H1 (cell line): ENCODE measurements at regions not wholly inside any gene's neighbourhood (a gene's known extent, or its start where the extent isn't known, plus 50 kb on each side); places are given as distances from the start of the nearest gene placed in this dataset.

Source experiments
- CTCF ChIA-PET: fragments of 300-600 bp; sonication (Branson Sonifier 250); formaldehyde crosslinking; loops from one replicate; lab custom pipeline; 2021; ENCODE audit not compliant: partially characterized antibody; lab: Charles Lee
- POLR2A ChIA-PET: fragments of 300-600 bp; sonication (Branson Sonifier 250); formaldehyde crosslinking; loops from one replicate; lab custom pipeline; 2021; ENCODE audit warnings: inconsistent platforms; ENCODE audit not compliant: partially characterized antibody; lab: Charles Lee
- DNase-seq, 2 experiments: peaks; one replicate each; pipeline versions ENCODE4 v3.0.0 to v3.0.0-alpha.2; 2010 to 2022; ENCODE audit warnings: low spot score in 2 of 2, low read depth in 1 of 2, mixed read lengths in 1 of 2
- FAIRE-seq: peaks from 2 replicates; lab custom pipeline; 2011; peaks lifted over from hg19 to GRCh38; lab: Jason Lieb, UNC
- H2AFZ ChIP-seq: 2 replicates; pipeline ENCODE4 v1.8.1; 2012; ENCODE audit warnings: low read length, inconsistent platforms
- H2AK5ac ChIP-seq: 2 replicates; pipeline ENCODE4 v1.6.1; 2013; ENCODE audit warnings: low read depth, low read length
- H2BK120ac ChIP-seq: replicated peaks from 2 replicates; pipeline ENCODE3; 2013; ENCODE audit warnings: low read depth, low read length, inconsistent platforms
- H2BK12ac ChIP-seq: 2 replicates; pipeline ENCODE4 v1.6.1; 2013; ENCODE audit warnings: low read depth, low read length
- H2BK15ac ChIP-seq: 2 replicates; pipeline ENCODE4 v1.6.1; 2013; ENCODE audit warnings: low read length
- H2BK20ac ChIP-seq: 2 replicates; pipeline ENCODE4 v1.6.1; 2013; ENCODE audit warnings: low read length
- H2BK5ac ChIP-seq: 2 replicates; pipeline ENCODE4 v1.6.1; 2013; ENCODE audit warnings: low read depth, low read length
- H3K14ac ChIP-seq: 2 replicates; pipeline ENCODE4 v1.6.1; 2013; ENCODE audit warnings: inconsistent platforms; ENCODE audit not compliant: insufficient read length
- H3K18ac ChIP-seq: 2 replicates; pipeline ENCODE4 v1.6.1; 2013; ENCODE audit warnings: low read length; ENCODE audit errors: extremely low read depth
- H3K23ac ChIP-seq: 2 replicates; pipeline ENCODE4 v1.6.1; 2013; ENCODE audit warnings: inconsistent platforms; ENCODE audit not compliant: insufficient read length
- H3K23me2 ChIP-seq: 2 replicates; pipeline ENCODE4 v1.6.1; 2013; ENCODE audit warnings: low read depth, low read length
- H3K27ac ChIP-seq: 2 replicates; pipeline ENCODE4 v1.6.1; 2011; ENCODE audit warnings: low read depth, low read length, inconsistent platforms
- H3K27me3 ChIP-seq, 4 experiments: replicated peaks in 1 of 4; 1 replicate in 1 of 4; 2 replicates in 3 of 4; pipeline versions ENCODE4 v1.6.1 to v1.8.1; 2011 to 2013; ENCODE audit warnings: low read length in 3 of 4, mild to moderate bottlenecking in 3 of 4, inconsistent platforms in 2 of 4, mixed read lengths in 2 of 4, moderate library complexity in 1 of 4; ENCODE audit not compliant: control insufficient read depth in 3 of 4, insufficient read depth in 3 of 4; ENCODE audit errors: extremely low read depth in 1 of 4
- H3K36me3 ChIP-seq, 4 experiments: 2 replicates each; pipeline versions ENCODE4 v1.6.1 to v1.8.1; 2011 to 2013; ENCODE audit warnings: mild to moderate bottlenecking in 4 of 4, low read length in 3 of 4, moderate library complexity in 2 of 4, control low read depth in 1 of 4, inconsistent platforms in 1 of 4; ENCODE audit not compliant: insufficient read depth in 4 of 4, control insufficient read depth in 2 of 4
- H3K4ac ChIP-seq: replicated peaks from 2 replicates; pipeline ENCODE3; 2013; ENCODE audit warnings: low read length, low read depth, mixed read lengths, inconsistent platforms; ENCODE audit not compliant: insufficient read length
- H3K4me1 ChIP-seq, 4 experiments: replicated peaks in 1 of 4; 1 replicate in 1 of 4; 2 replicates in 3 of 4; pipeline versions ENCODE4 v1.6.1 to v1.8.1; 2011 to 2013; ENCODE audit warnings: low read length in 3 of 4, inconsistent platforms in 2 of 4, mixed read lengths in 1 of 4; ENCODE audit not compliant: insufficient read depth in 4 of 4, control insufficient read depth in 3 of 4
- H3K4me2 ChIP-seq, 2 experiments: 2 replicates each; pipeline versions ENCODE4 v1.6.1 to v1.8.1; 2011 to 2013; ENCODE audit warnings: low read depth in 2 of 2, low read length in 2 of 2, control low read depth in 1 of 2, inconsistent platforms in 1 of 2, mild to moderate bottlenecking in 1 of 2; ENCODE audit not compliant: insufficient read depth in 1 of 2
- H3K4me3 ChIP-seq, 4 experiments: fragments of 200-600, 300-600 bp in 1 of 4; sonication (generic), shearing (Covaris generic), sonication (Bioruptor Twin) in 1 of 4; 2 replicates each; pipeline versions ENCODE4 v1.5.1 to v1.8.1; 2011 to 2016; ENCODE audit warnings: low read length in 4 of 4, low read depth in 3 of 4, control low read depth in 2 of 4, inconsistent platforms in 2 of 4, mild to moderate bottlenecking in 2 of 4, mixed read lengths in 1 of 4, moderate library complexity in 1 of 4; ENCODE audit not compliant: insufficient read depth in 2 of 4; ENCODE audit errors: extremely low read depth in 1 of 4
- H3K56ac ChIP-seq: replicated peaks from 2 replicates; pipeline ENCODE3; 2013; ENCODE audit warnings: low read depth, mild to moderate bottlenecking, mixed read lengths, low read length, inconsistent platforms; ENCODE audit not compliant: insufficient read length
- H3K79me1 ChIP-seq: 2 replicates; pipeline ENCODE4 v1.6.1; 2013; ENCODE audit warnings: low read depth, low read length, control low read depth
- H3K79me2 ChIP-seq, 2 experiments: 2 replicates each; pipeline versions ENCODE4 v1.6.1 to v1.8.1; 2012 to 2013; ENCODE audit warnings: low read length in 2 of 2, mild to moderate bottlenecking in 2 of 2, inconsistent platforms in 1 of 2; ENCODE audit not compliant: insufficient read depth in 2 of 2, control insufficient read depth in 1 of 2
- H3K9ac ChIP-seq, 4 experiments: replicated peaks in 1 of 4; 1 replicate in 1 of 4; 2 replicates in 3 of 4; pipeline versions ENCODE4 v1.6.1 to v1.8.1; 2011 to 2013; ENCODE audit warnings: low read depth in 3 of 4, low read length in 3 of 4, control low read depth in 2 of 4, mild to moderate bottlenecking in 2 of 4, moderate library complexity in 2 of 4, inconsistent platforms in 1 of 4; ENCODE audit errors: extremely low read depth in 1 of 4
- H3K9me3 ChIP-seq, 2 experiments: 2 replicates each; pipeline versions ENCODE4 v1.6.1 to v1.8.1; 2012 to 2013; ENCODE audit warnings: mild to moderate bottlenecking in 2 of 2, moderate library complexity in 2 of 2, control low read depth in 1 of 2, inconsistent platforms in 1 of 2, low read depth in 1 of 2, low read length in 1 of 2, mixed read lengths in 1 of 2; ENCODE audit not compliant: insufficient read depth in 2 of 2
- H4K20me1 ChIP-seq, 2 experiments: replicated peaks in 1 of 2; 2 replicates each; pipeline versions ENCODE3 to v1.8.1; 2011 to 2013; ENCODE audit warnings: inconsistent platforms in 2 of 2, low read length in 2 of 2, mild to moderate bottlenecking in 1 of 2; ENCODE audit not compliant: insufficient read depth in 2 of 2, control insufficient read depth in 1 of 2
- H4K5ac ChIP-seq: 2 replicates; pipeline ENCODE4 v1.6.1; 2013; ENCODE audit warnings: low read length, low read depth, mixed read lengths, inconsistent platforms; ENCODE audit not compliant: insufficient read length
- H4K8ac ChIP-seq: 2 replicates; pipeline ENCODE4 v1.8.0; 2013; ENCODE audit warnings: mild to moderate bottlenecking, moderate library complexity, low read length, inconsistent platforms; ENCODE audit not compliant: insufficient read depth; ENCODE audit errors: extremely low read depth
- H4K91ac ChIP-seq: replicated peaks from 2 replicates; pipeline ENCODE3; 2013; ENCODE audit warnings: low read length, mixed read lengths, inconsistent platforms; ENCODE audit not compliant: insufficient read length
- WGBS, 2 experiments: shearing (Covaris generic) in 1 of 2; methylation state at CpG; one replicate each; pipeline versions ENCODE4 v1.1.6 to v1.1.7; 2013 to 2015; ENCODE audit warnings: low lambda C conversion rate in 2 of 2, mixed read lengths in 2 of 2, inconsistent platforms in 1 of 2, low coverage in 1 of 2, missing lambda C conversion rate in 1 of 2; ENCODE audit not compliant: insufficient replicate concordance in 2 of 2, insufficient coverage in 1 of 2, insufficient read length in 1 of 2; ENCODE audit errors: extremely low coverage in 1 of 2, missing lambda C conversion rate in 1 of 2; 5-methylcytosine and 5-hydroxymethylcytosine counted together
- TF ChIP-seq, protein P1 (sequence below), 3 experiments: IDR thresholded peaks; 1 replicate in 2 of 3; 2 replicates in 1 of 3; pipeline versions ENCODE4 v1.5.1 to v1.6.1; 2011; ENCODE audit warnings: low read length in 3 of 3, mild to moderate bottlenecking in 3 of 3, inconsistent platforms in 2 of 3, low read depth in 1 of 3, moderate library complexity in 1 of 3; ENCODE audit not compliant: insufficient read depth in 1 of 3; ENCODE audit errors: control extremely low read depth in 1 of 3

DNA sequence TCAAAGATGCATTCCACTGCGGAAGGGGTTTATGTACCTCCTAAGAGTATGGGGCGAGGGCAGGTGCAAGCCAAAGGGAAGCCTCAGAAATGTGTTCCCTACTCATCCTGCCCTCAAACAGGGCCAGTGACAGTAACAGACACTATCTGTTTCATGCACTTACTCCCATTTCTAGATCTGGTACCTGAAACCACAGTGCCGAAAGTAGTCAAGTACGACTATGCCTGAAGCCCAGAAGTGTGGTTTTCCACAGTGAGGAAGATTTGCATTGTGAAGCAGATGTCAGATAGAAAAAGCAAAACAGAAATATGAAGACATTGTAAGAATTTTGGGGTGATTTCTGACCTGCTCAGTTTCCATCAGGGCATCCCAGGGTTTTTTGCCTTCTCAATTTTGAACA is 748.7 kb downstream of the RNF144A start:
- TF ChIP-seq, protein P1, sequence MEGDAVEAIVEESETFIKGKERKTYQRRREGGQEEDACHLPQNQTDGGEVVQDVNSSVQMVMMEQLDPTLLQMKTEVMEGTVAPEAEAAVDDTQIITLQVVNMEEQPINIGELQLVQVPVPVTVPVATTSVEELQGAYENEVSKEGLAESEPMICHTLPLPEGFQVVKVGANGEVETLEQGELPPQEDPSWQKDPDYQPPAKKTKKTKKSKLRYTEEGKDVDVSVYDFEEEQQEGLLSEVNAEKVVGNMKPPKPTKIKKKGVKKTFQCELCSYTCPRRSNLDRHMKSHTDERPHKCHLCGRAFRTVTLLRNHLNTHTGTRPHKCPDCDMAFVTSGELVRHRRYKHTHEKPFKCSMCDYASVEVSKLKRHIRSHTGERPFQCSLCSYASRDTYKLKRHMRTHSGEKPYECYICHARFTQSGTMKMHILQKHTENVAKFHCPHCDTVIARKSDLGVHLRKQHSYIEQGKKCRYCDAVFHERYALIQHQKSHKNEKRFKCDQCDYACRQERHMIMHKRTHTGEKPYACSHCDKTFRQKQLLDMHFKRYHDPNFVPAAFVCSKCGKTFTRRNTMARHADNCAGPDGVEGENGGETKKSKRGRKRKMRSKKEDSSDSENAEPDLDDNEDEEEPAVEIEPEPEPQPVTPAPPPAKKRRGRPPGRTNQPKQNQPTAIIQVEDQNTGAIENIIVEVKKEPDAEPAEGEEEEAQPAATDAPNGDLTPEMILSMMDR (IDR thresholded peaks at IDR 0.05; ENCODE audit: control extremely low read depth in 1 of 3, insufficient read depth in 1 of 3, low read depth in 1 of 3, low read length in 3 of 3): no peak
- TF ChIP-seq, all 59 proteins: peak for 0
- no peak overlapping the region for H3K4ac ChIP-seq

More for the DNA sequence above, 748.7 kb downstream of the RNF144A start:
- Histone ChIP-seq H3K23ac (no peak overlapping the region), H3K79me1 (no peaks in the 10 kb centered on the region), H4K91ac (no peak overlapping the region), H3K36me3 (no peaks in the 10 kb centered on the region; a peak in 1 of 8 replicates), H2BK20ac (0 out of 2 replicates have a peak overlapping the region, but pooled peaks have one; percentile 37), H3K79me2 (no peaks in the 10 kb centered on the region), H3K4me1 (peaks cover 0 to 7% (median 0%) of the 10 kb centered on the region in 4 experiments; a peak in 1 of 7 replicates), H2AK5ac (no peak overlapping the region), H3K27ac (no peak overlapping the region), H2BK5ac (no peak overlapping the region), H3K23me2 (no peaks in the 10 kb centered on the region; the same call in 1 of the 2 replicates), H3K4me2 (no peak overlapping the region), H2BK120ac (no peak overlapping the region), H3K4me3 (no peak overlapping the region), H3K27me3 (no peaks in the 10 kb centered on the region), H4K8ac (no peak overlapping the region), H4K5ac (no peak overlapping the region), H3K9ac (no peak overlapping the region), H2BK12ac (no peak overlapping the region; the same call in 1 of the 2 replicates), H3K56ac (no peak overlapping the region), H4K20me1 (no peaks in the 10 kb centered on the region), H2AFZ (0 out of 2 replicates have a peak overlapping the region, but pooled peaks have one; percentile 52), H3K18ac (no peak overlapping the region), H3K9me3 (0 out of 4 replicates have a peak, but pooled peaks cover 0 to 2% of the 10 kb centered on the region in 2 experiments), H2BK15ac (no peak overlapping the region), H3K14ac (no peak overlapping the region)
- DNase-seq (no peak), FAIRE-seq (peak; percentile 24)
- ChIA-PET CTCF (interaction anchor here (1.2 kb wide), 1 partner anchor 570 kb away, joined by 8 read pairs; no protein-coding TSS in a partner anchor), POLR2A (no interaction called here)
- 85% methylated on average over 4 of the region's 4 CpGs; no CpG with 5 or more reads in 1 of the 2 experiments for WGBS, 2 experiments
